H1 (cell line): ENCODE measurements at regions not wholly inside any gene's neighbourhood (a gene's known extent, or its start where the extent isn't known, plus 50 kb on each side); places are given as distances from the start of the nearest gene placed in this dataset.

Experiments used
- CTCF ChIA-PET: fragments of 300-600 bp; sonication (Branson Sonifier 250); formaldehyde crosslinking; loops from one replicate; lab custom pipeline; 2021; ENCODE audit not compliant: partially characterized antibody; lab: Charles Lee
- POLR2A ChIA-PET: fragments of 300-600 bp; sonication (Branson Sonifier 250); formaldehyde crosslinking; loops from one replicate; lab custom pipeline; 2021; ENCODE audit warnings: inconsistent platforms; ENCODE audit not compliant: partially characterized antibody; lab: Charles Lee
- DNase-seq, 2 experiments: peaks; one replicate each; pipeline versions ENCODE4 v3.0.0 to v3.0.0-alpha.2; 2010 to 2022; ENCODE audit warnings: low spot score in 2 of 2, low read depth in 1 of 2, mixed read lengths in 1 of 2
- FAIRE-seq: peaks from 2 replicates; lab custom pipeline; 2011; peaks lifted over from hg19 to GRCh38; lab: Jason Lieb, UNC
- H2AFZ ChIP-seq: 2 replicates; pipeline ENCODE4 v1.8.1; 2012; ENCODE audit warnings: low read length, inconsistent platforms
- H2AK5ac ChIP-seq: 2 replicates; pipeline ENCODE4 v1.6.1; 2013; ENCODE audit warnings: low read depth, low read length
- H2BK120ac ChIP-seq: replicated peaks from 2 replicates; pipeline ENCODE3; 2013; ENCODE audit warnings: low read depth, low read length, inconsistent platforms
- H2BK12ac ChIP-seq: 2 replicates; pipeline ENCODE4 v1.6.1; 2013; ENCODE audit warnings: low read depth, low read length
- H2BK15ac ChIP-seq: 2 replicates; pipeline ENCODE4 v1.6.1; 2013; ENCODE audit warnings: low read length
- H2BK20ac ChIP-seq: 2 replicates; pipeline ENCODE4 v1.6.1; 2013; ENCODE audit warnings: low read length
- H2BK5ac ChIP-seq: 2 replicates; pipeline ENCODE4 v1.6.1; 2013; ENCODE audit warnings: low read depth, low read length
- H3K14ac ChIP-seq: 2 replicates; pipeline ENCODE4 v1.6.1; 2013; ENCODE audit warnings: inconsistent platforms; ENCODE audit not compliant: insufficient read length
- H3K18ac ChIP-seq: 2 replicates; pipeline ENCODE4 v1.6.1; 2013; ENCODE audit warnings: low read length; ENCODE audit errors: extremely low read depth
- H3K23ac ChIP-seq: 2 replicates; pipeline ENCODE4 v1.6.1; 2013; ENCODE audit warnings: inconsistent platforms; ENCODE audit not compliant: insufficient read length
- H3K23me2 ChIP-seq: 2 replicates; pipeline ENCODE4 v1.6.1; 2013; ENCODE audit warnings: low read depth, low read length
- H3K27ac ChIP-seq: 2 replicates; pipeline ENCODE4 v1.6.1; 2011; ENCODE audit warnings: low read depth, low read length, inconsistent platforms
- H3K27me3 ChIP-seq, 4 experiments: replicated peaks in 1 of 4; 1 replicate in 1 of 4; 2 replicates in 3 of 4; pipeline versions ENCODE4 v1.6.1 to v1.8.1; 2011 to 2013; ENCODE audit warnings: low read length in 3 of 4, mild to moderate bottlenecking in 3 of 4, inconsistent platforms in 2 of 4, mixed read lengths in 2 of 4, moderate library complexity in 1 of 4; ENCODE audit not compliant: control insufficient read depth in 3 of 4, insufficient read depth in 3 of 4; ENCODE audit errors: extremely low read depth in 1 of 4
- H3K36me3 ChIP-seq, 4 experiments: 2 replicates each; pipeline versions ENCODE4 v1.6.1 to v1.8.1; 2011 to 2013; ENCODE audit warnings: mild to moderate bottlenecking in 4 of 4, low read length in 3 of 4, moderate library complexity in 2 of 4, control low read depth in 1 of 4, inconsistent platforms in 1 of 4; ENCODE audit not compliant: insufficient read depth in 4 of 4, control insufficient read depth in 2 of 4
- H3K4ac ChIP-seq: replicated peaks from 2 replicates; pipeline ENCODE3; 2013; ENCODE audit warnings: low read length, low read depth, mixed read lengths, inconsistent platforms; ENCODE audit not compliant: insufficient read length
- H3K4me1 ChIP-seq, 4 experiments: replicated peaks in 1 of 4; 1 replicate in 1 of 4; 2 replicates in 3 of 4; pipeline versions ENCODE4 v1.6.1 to v1.8.1; 2011 to 2013; ENCODE audit warnings: low read length in 3 of 4, inconsistent platforms in 2 of 4, mixed read lengths in 1 of 4; ENCODE audit not compliant: insufficient read depth in 4 of 4, control insufficient read depth in 3 of 4
- H3K4me2 ChIP-seq, 2 experiments: 2 replicates each; pipeline versions ENCODE4 v1.6.1 to v1.8.1; 2011 to 2013; ENCODE audit warnings: low read depth in 2 of 2, low read length in 2 of 2, control low read depth in 1 of 2, inconsistent platforms in 1 of 2, mild to moderate bottlenecking in 1 of 2; ENCODE audit not compliant: insufficient read depth in 1 of 2
- H3K4me3 ChIP-seq, 4 experiments: fragments of 200-600, 300-600 bp in 1 of 4; sonication (generic), shearing (Covaris generic), sonication (Bioruptor Twin) in 1 of 4; 2 replicates each; pipeline versions ENCODE4 v1.5.1 to v1.8.1; 2011 to 2016; ENCODE audit warnings: low read length in 4 of 4, low read depth in 3 of 4, control low read depth in 2 of 4, inconsistent platforms in 2 of 4, mild to moderate bottlenecking in 2 of 4, mixed read lengths in 1 of 4, moderate library complexity in 1 of 4; ENCODE audit not compliant: insufficient read depth in 2 of 4; ENCODE audit errors: extremely low read depth in 1 of 4
- H3K56ac ChIP-seq: replicated peaks from 2 replicates; pipeline ENCODE3; 2013; ENCODE audit warnings: low read depth, mild to moderate bottlenecking, mixed read lengths, low read length, inconsistent platforms; ENCODE audit not compliant: insufficient read length
- H3K79me1 ChIP-seq: 2 replicates; pipeline ENCODE4 v1.6.1; 2013; ENCODE audit warnings: low read depth, low read length, control low read depth
- H3K79me2 ChIP-seq, 2 experiments: 2 replicates each; pipeline versions ENCODE4 v1.6.1 to v1.8.1; 2012 to 2013; ENCODE audit warnings: low read length in 2 of 2, mild to moderate bottlenecking in 2 of 2, inconsistent platforms in 1 of 2; ENCODE audit not compliant: insufficient read depth in 2 of 2, control insufficient read depth in 1 of 2
- H3K9ac ChIP-seq, 4 experiments: replicated peaks in 1 of 4; 1 replicate in 1 of 4; 2 replicates in 3 of 4; pipeline versions ENCODE4 v1.6.1 to v1.8.1; 2011 to 2013; ENCODE audit warnings: low read depth in 3 of 4, low read length in 3 of 4, control low read depth in 2 of 4, mild to moderate bottlenecking in 2 of 4, moderate library complexity in 2 of 4, inconsistent platforms in 1 of 4; ENCODE audit errors: extremely low read depth in 1 of 4
- H3K9me3 ChIP-seq, 2 experiments: 2 replicates each; pipeline versions ENCODE4 v1.6.1 to v1.8.1; 2012 to 2013; ENCODE audit warnings: mild to moderate bottlenecking in 2 of 2, moderate library complexity in 2 of 2, control low read depth in 1 of 2, inconsistent platforms in 1 of 2, low read depth in 1 of 2, low read length in 1 of 2, mixed read lengths in 1 of 2; ENCODE audit not compliant: insufficient read depth in 2 of 2
- H4K20me1 ChIP-seq, 2 experiments: replicated peaks in 1 of 2; 2 replicates each; pipeline versions ENCODE3 to v1.8.1; 2011 to 2013; ENCODE audit warnings: inconsistent platforms in 2 of 2, low read length in 2 of 2, mild to moderate bottlenecking in 1 of 2; ENCODE audit not compliant: insufficient read depth in 2 of 2, control insufficient read depth in 1 of 2
- H4K5ac ChIP-seq: 2 replicates; pipeline ENCODE4 v1.6.1; 2013; ENCODE audit warnings: low read length, low read depth, mixed read lengths, inconsistent platforms; ENCODE audit not compliant: insufficient read length
- H4K8ac ChIP-seq: 2 replicates; pipeline ENCODE4 v1.8.0; 2013; ENCODE audit warnings: mild to moderate bottlenecking, moderate library complexity, low read length, inconsistent platforms; ENCODE audit not compliant: insufficient read depth; ENCODE audit errors: extremely low read depth
- H4K91ac ChIP-seq: replicated peaks from 2 replicates; pipeline ENCODE3; 2013; ENCODE audit warnings: low read length, mixed read lengths, inconsistent platforms; ENCODE audit not compliant: insufficient read length
- BCL11A ChIP-seq, 2 experiments: IDR thresholded peaks; one replicate each; pipeline ENCODE4 v1.6.1; 2011; ENCODE audit warnings: low read depth in 2 of 2, low read length in 2 of 2, mild to moderate bottlenecking in 2 of 2
- BRCA1 ChIP-seq: IDR thresholded peaks from 2 replicates; pipeline ENCODE4 v1.6.1; 2012; ENCODE audit warnings: low read depth, low read length, improper control_type of control experiment
- EGR1 ChIP-seq: IDR thresholded peaks from 2 replicates; pipeline ENCODE4 v1.6.1; 2011; ENCODE audit warnings: low read depth, low read length, borderline replicate concordance
- GABPA ChIP-seq: IDR thresholded peaks from 2 replicates; pipeline ENCODE4 v1.6.1; 2011; ENCODE audit warnings: mild to moderate bottlenecking, low read length, moderate library complexity, borderline replicate concordance; ENCODE audit not compliant: insufficient read depth
- MAFK ChIP-seq: IDR thresholded peaks from 2 replicates; pipeline ENCODE4 v1.6.1; 2012; ENCODE audit warnings: low read depth, mild to moderate bottlenecking, improper control_type of control experiment, low read length
- RBBP5 ChIP-seq: IDR thresholded peaks from 2 replicates; pipeline ENCODE4 v1.7.1; 2012; ENCODE audit warnings: low read depth, mild to moderate bottlenecking, inconsistent platforms, low read length, moderate library complexity, borderline replicate concordance
- SIRT6 ChIP-seq: IDR thresholded peaks from one replicate; pipeline ENCODE4 v1.7.1; 2012; ENCODE audit warnings: low read length, inconsistent platforms
- SRF ChIP-seq: IDR thresholded peaks from 2 replicates; pipeline ENCODE4 v1.6.1; 2011; ENCODE audit warnings: mild to moderate bottlenecking, low read depth, low read length, moderate library complexity
- YY1 ChIP-seq: IDR thresholded peaks from 2 replicates; pipeline ENCODE4 v1.6.1; 2011; ENCODE audit warnings: low read depth, mild to moderate bottlenecking, low read length
- ZNF274 ChIP-seq: IDR thresholded peaks from 2 replicates; pipeline ENCODE4 v1.7.0; 2012; ENCODE audit warnings: low read length, borderline replicate concordance; ENCODE audit errors: extremely low read depth
- WGBS, 2 experiments: shearing (Covaris generic) in 1 of 2; methylation state at CpG; one replicate each; pipeline versions ENCODE4 v1.1.6 to v1.1.7; 2013 to 2015; ENCODE audit warnings: low lambda C conversion rate in 2 of 2, mixed read lengths in 2 of 2, inconsistent platforms in 1 of 2, low coverage in 1 of 2, missing lambda C conversion rate in 1 of 2; ENCODE audit not compliant: insufficient replicate concordance in 2 of 2, insufficient coverage in 1 of 2, insufficient read length in 1 of 2; ENCODE audit errors: extremely low coverage in 1 of 2, missing lambda C conversion rate in 1 of 2; 5-methylcytosine and 5-hydroxymethylcytosine counted together

DNA sequence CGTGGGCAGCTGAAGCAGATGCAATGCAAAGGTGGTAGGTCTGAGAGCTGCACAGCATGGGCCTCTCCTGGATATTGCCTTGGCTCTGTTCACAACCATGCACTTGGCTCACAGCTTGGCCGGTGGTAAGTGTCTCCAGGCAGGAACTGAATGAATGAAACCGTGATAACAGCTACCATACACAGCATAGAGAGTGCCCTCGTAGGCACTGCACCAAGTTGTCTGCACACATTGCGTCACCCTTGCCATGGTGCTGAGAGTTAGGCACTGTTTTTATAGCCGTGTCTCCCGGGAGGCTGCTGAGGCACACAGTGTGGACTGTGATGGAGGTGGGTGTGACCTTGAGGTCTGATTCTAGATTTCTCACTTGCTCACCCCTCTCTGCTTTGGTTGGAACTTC is 157.6 kb upstream of the VASH1 start:
- H3K23me2 ChIP-seq = no peaks in the 10 kb centered on the region
- no peak overlapping the region for H3K18ac ChIP-seq
- H3K23ac ChIP-seq = no peak overlapping the region
- H3K27me3 ChIP-seq = no peaks in the 10 kb centered on the region
- H3K4ac ChIP-seq = no peak overlapping the region
- no peaks in the 10 kb centered on the region for H3K79me1 ChIP-seq
- WGBS, 2 experiments = 89% methylated on average over 7 of the region's 7 CpGs; no CpG with 5 or more reads in 1 of the 2 experiments
- H3K79me2 ChIP-seq = no peaks in the 10 kb centered on the region
- no peak overlapping the region for H3K14ac ChIP-seq
- no peak overlapping the region for H3K4me3 ChIP-seq
- ChIA-PET POLR2A (no interaction called here), CTCF (interaction anchor here (1.0 to 1.6 kb wide), 4 partner anchors 15 to 216 kb away, joined by 3 to 6 read pairs (median 4); no protein-coding TSS in a partner anchor)
- no peak overlapping the region for H3K56ac ChIP-seq
- H2AK5ac ChIP-seq = no peak overlapping the region
- no peak overlapping the region for H4K5ac ChIP-seq
- H2BK12ac ChIP-seq = no peak overlapping the region
- H4K8ac ChIP-seq = no peak overlapping the region
- peaks cover 0 to 7% (median 6%) of the 10 kb centered on the region in 4 experiments; a peak in 6 of 7 replicates for H3K4me1 ChIP-seq
- H3K4me2 ChIP-seq = no peak overlapping the region
- H3K9me3 ChIP-seq = no peaks in the 10 kb centered on the region
- no peak overlapping the region for H4K91ac ChIP-seq
- H2BK5ac ChIP-seq = no peak overlapping the region
- H2BK120ac ChIP-seq = no peak overlapping the region
- H2BK15ac ChIP-seq = no peak overlapping the region
- no peak for TF ChIP-seq BRCA1
- TF ChIP-seq MAFK = no peak
- no peak for TF ChIP-seq YY1
- no peak for TF ChIP-seq SIRT6
- TF ChIP-seq SRF = no peak
- no peak for TF ChIP-seq GABPA
- no peak for TF ChIP-seq ZNF274
- TF ChIP-seq RBBP5 = no peak
- TF ChIP-seq BCL11A (IDR thresholded peaks at IDR 0.05; ENCODE audit: low read depth in 2 of 2, low read length in 2 of 2) = no peak
- TF ChIP-seq EGR1 = no peak
- no peaks in the 10 kb centered on the region for H4K20me1 ChIP-seq
- no peak for FAIRE-seq
- H3K9ac ChIP-seq = no peak overlapping the region
- no peaks in the 10 kb centered on the region for H3K36me3 ChIP-seq
- no peak overlapping the region for H2AFZ ChIP-seq
- H3K27ac ChIP-seq = no peak overlapping the region
- DNase-seq = no peak
- no peak overlapping the region for H2BK20ac ChIP-seq
